Inflammatory macrophage treated with lipopolysaccharide for 1 hour (primary cell): ENCODE measurements at regions not wholly inside any gene's neighbourhood (a gene's known extent, or its start where the extent isn't known, plus 50 kb on each side); places are given as distances from the start of the nearest gene placed in this dataset.
"Not testable (repeated sequence)": the region's sequence is repeated elsewhere in the genome, so short reads cannot be mapped to it uniquely, and the experiment has no call there.

ENCODE experiments used
- DNase-seq, 2 donors: peaks; one replicate each; pipeline ENCODE4 v3.0.0-alpha.2; 2020 to 2022

GRCh38 chr7:73170902-73171301 is 85.1 kb upstream of the SPDYE9 start:
- not testable (repeated sequence) for DNase-seq

GRCh38 chr7:73170415-73170814 is 84.6 kb upstream of the SPDYE9 start:
- not testable (repeated sequence) for DNase-seq

- DNase-seq, result not testable (repeated sequence)
Measured at GRCh38 chr7:73166152-73166551, 80.3 kb upstream of the SPDYE9 start.

- DNase-seq, result not testable (repeated sequence)
Measured at GRCh38 chr7:73162680-73163079, 76.8 kb upstream of the SPDYE9 start.

GRCh38 chr7:73161727-73162126 is 75.9 kb upstream of the SPDYE9 start:
- not testable (repeated sequence) for DNase-seq

- DNase-seq, result not testable (repeated sequence)
Measured at GRCh38 chr7:73157169-73157661, 71.4 kb upstream of the SPDYE9 start.

- DNase-seq, result not testable (repeated sequence)
Measured at GRCh38 chr7:73156510-73157168, 70.8 kb upstream of the SPDYE9 start.

GRCh38 chr7:73154586-73155038 is 68.8 kb upstream of the SPDYE9 start:
- DNase-seq, result peak in 1 of 2 donors; percentile 31

GRCh38 chr7:73153921-73154585 is 68.2 kb upstream of the SPDYE9 start:
- not testable (repeated sequence) for DNase-seq

- DNase-seq, result not testable (repeated sequence)
Measured at GRCh38 chr7:73148570-73148969, 62.7 kb upstream of the SPDYE9 start.

- not testable (repeated sequence) for DNase-seq
Measured at GRCh38 chr7:73147681-73148080, 61.8 kb upstream of the SPDYE9 start.

GRCh38 chr7:73143993-73144392 is 58.2 kb upstream of the SPDYE9 start:
- not testable (repeated sequence) for DNase-seq

- not testable (repeated sequence) for DNase-seq
Measured at GRCh38 chr7:73137922-73138321, 52.1 kb upstream of the SPDYE9 start.
